ENCODE measurements at regions not wholly inside any gene's neighbourhood (a gene's known extent, or its start where the extent isn't known, plus 50 kb on each side); places are given as distances from the start of the nearest gene placed in this dataset.

DNA sequence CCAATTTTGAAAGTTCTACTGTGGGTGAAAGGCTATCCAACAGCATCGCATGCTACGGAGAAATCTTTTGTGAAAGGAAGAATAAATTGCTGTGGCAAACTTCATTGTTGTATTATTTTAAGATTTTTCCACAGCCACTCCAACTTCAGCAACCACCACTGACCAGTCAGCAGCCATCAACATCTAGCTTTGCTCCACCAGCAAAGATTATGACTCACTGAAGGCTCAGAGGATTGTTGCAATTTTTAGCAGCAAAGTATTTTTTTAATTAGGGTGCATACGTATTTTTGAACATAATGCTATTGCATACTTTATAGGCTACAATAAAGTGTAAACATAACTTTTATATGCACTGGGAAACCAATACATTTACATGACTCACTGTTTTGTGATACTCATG, 493.5 kb downstream of the TFAP2A start:
- TF ChIP-seq REST (IDR thresholded peaks at IDR 0.05; ENCODE audit: insufficient read depth in 1 of 2, low read depth in 2 of 2, low read length in 2 of 2) (no peak), FOXP2 (optimal IDR thresholded peaks at IDR 0.05; ENCODE audit: borderline replicate concordance, extremely low read depth, extremely low read length, insufficient read depth) (no peak), TAF1 (IDR thresholded peaks at IDR 0.05; ENCODE audit: borderline replicate concordance, insufficient read depth, low read length) (no peak), SIN3A (IDR thresholded peaks at IDR 0.05; ENCODE audit: borderline replicate concordance, insufficient read depth, low read length) (no peak), POLR2AphosphoS5 (IDR thresholded peaks at IDR 0.05; ENCODE audit: low read depth, low read length) (no peak)

DNA sequence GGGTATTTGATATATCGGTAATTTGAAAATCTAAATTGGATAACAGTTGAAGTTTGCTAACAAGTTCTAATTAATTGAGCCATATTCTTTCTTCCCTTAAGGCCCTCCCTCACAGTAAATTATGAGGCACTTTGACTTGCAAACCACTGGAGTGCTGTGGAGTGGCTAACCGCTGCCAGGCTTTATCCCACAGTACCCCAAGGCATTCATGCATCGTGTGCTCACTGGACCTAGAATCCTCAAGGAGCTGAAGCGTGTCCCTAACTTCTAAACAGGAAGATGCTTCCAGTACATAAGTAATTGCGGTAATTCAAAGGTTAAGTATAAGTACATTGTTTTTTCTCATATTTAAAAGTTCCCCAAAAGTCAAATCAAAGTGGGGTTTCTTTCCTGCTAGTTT, 499.9 kb downstream of the TFAP2A start:
- TF ChIP-seq TAF1 (IDR thresholded peaks at IDR 0.05; ENCODE audit: borderline replicate concordance, insufficient read depth, low read length) (no peak), SIN3A (IDR thresholded peaks at IDR 0.05; ENCODE audit: borderline replicate concordance, insufficient read depth, low read length) (no peak), REST (IDR thresholded peaks at IDR 0.05; ENCODE audit: insufficient read depth in 1 of 2, low read depth in 2 of 2, low read length in 2 of 2) (no peak), FOXP2 (optimal IDR thresholded peaks at IDR 0.05; ENCODE audit: borderline replicate concordance, extremely low read depth, extremely low read length, insufficient read depth) (no peak), POLR2AphosphoS5 (IDR thresholded peaks at IDR 0.05; ENCODE audit: low read depth, low read length) (no peak)

- no peak for TF ChIP-seq REST (IDR thresholded peaks at IDR 0.05; ENCODE audit: insufficient read depth in 1 of 2, low read depth in 2 of 2, low read length in 2 of 2)
- TF ChIP-seq POLR2AphosphoS5 (IDR thresholded peaks at IDR 0.05; ENCODE audit: low read depth, low read length), result no peak
- TF ChIP-seq FOXP2 (optimal IDR thresholded peaks at IDR 0.05; ENCODE audit: borderline replicate concordance, extremely low read depth, extremely low read length, insufficient read depth), result no peak
- no peak for TF ChIP-seq TAF1 (IDR thresholded peaks at IDR 0.05; ENCODE audit: borderline replicate concordance, insufficient read depth, low read length)
Observed at GRCh38 chr6:9901376-9901775, 513.5 kb downstream of the TFAP2A start.

GRCh38 chr6:9896806-9897205, 518.1 kb downstream of the TFAP2A start:
- TF ChIP-seq FOXP2 (optimal IDR thresholded peaks at IDR 0.05; ENCODE audit: borderline replicate concordance, extremely low read depth, extremely low read length, insufficient read depth) (no peak), POLR2AphosphoS5 (IDR thresholded peaks at IDR 0.05; ENCODE audit: low read depth, low read length) (no peak), SIN3A (IDR thresholded peaks at IDR 0.05; ENCODE audit: borderline replicate concordance, insufficient read depth, low read length) (peak; percentile 26; the same call in 1 of the 2 replicates), REST (IDR thresholded peaks at IDR 0.05; ENCODE audit: insufficient read depth in 1 of 2, low read depth in 2 of 2, low read length in 2 of 2) (no peak), TAF1 (IDR thresholded peaks at IDR 0.05; ENCODE audit: borderline replicate concordance, insufficient read depth, low read length) (peak; percentile 35; the same call in 1 of the 2 replicates)

DNA sequence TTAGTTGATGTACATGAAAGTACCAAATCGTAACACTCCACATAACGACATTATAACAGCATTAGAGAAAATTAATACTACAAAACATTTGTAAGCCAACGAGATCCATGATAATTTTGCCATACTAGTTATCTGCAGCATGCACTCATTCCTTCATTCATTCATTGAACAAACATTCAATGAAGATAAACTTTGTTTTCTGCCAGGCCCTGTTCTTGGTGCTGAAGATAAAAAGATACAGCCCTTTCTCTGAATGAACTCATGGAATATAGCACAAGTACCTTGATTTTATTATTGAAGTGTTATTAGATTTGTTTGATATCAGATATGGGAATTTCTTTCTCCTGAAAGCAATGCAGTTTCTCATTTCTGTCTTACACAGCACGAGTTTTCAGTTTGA, 524.0 kb downstream of the TFAP2A start:
- TF ChIP-seq REST (IDR thresholded peaks at IDR 0.05; ENCODE audit: insufficient read depth in 1 of 2, low read depth in 2 of 2, low read length in 2 of 2) (peak; percentile 39 to 59; a peak in 2 of 4 replicates), FOXP2 (optimal IDR thresholded peaks at IDR 0.05; ENCODE audit: borderline replicate concordance, extremely low read depth, extremely low read length, insufficient read depth) (no peak)

All from PFSK-1 (cell line).